ENCODE measurements at regions not wholly inside any gene's neighbourhood (a gene's known extent, or its start where the extent isn't known, plus 50 kb on each side); places are given as distances from the start of the nearest gene placed in this dataset.

DNA sequence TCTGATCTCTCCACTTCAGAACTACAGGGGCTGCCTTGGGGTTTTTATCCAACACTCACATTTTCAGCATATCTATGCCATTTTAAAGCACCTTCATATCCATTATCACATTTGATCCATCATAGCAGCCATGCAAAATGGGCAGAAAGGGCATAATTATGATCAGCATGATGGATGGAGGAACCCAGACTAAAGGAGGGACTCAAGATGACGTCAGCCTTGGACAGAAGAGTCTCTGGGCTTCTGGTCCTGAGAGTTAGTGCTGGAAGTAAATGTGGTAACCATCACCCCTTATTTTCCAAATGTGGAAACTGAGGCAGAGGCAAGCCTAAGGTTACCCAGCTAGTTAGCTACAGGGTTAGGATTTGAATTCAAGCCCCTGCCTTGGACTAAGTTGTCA, 273.1 kb downstream of the DRD1 start:
- TF ChIP-seq CTCF (conservative IDR thresholded peaks at IDR 0.05; ENCODE audit: low read length) (no peak), EZH2phosphoT487 (IDR thresholded peaks at IDR 0.05; ENCODE audit: borderline replicate concordance) (no peak)
